ENCODE measurements at regions not wholly inside any gene's neighbourhood (a gene's known extent, or its start where the extent isn't known, plus 50 kb on each side); places are given as distances from the start of the nearest gene placed in this dataset.

DNA sequence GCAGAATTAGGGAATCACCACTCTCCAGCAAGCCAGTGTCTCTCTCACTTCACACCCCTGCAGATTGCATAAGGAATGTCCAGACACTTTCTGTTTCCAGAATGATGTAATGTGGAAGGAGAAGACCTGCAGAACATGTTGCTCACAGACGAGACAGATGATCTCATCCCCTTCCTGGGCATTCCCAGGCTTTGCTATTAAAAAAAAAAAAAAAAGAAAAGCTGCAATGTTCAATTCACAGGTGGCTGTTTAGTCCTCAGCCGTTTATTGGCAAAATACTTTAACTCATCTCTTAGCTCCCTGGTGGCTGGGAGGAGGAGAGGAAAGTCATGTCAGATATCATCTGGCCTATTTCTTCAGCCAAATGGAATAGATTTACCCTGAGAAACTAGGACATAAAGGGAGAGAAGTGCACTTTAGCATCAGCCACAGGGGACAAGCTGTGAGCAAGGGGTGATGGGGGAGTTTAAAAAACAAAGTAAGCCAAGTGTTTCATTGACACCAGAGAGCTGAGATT lies 95.9 kb upstream of the TNC start:
- TF ChIP-seq, protein P1, sequence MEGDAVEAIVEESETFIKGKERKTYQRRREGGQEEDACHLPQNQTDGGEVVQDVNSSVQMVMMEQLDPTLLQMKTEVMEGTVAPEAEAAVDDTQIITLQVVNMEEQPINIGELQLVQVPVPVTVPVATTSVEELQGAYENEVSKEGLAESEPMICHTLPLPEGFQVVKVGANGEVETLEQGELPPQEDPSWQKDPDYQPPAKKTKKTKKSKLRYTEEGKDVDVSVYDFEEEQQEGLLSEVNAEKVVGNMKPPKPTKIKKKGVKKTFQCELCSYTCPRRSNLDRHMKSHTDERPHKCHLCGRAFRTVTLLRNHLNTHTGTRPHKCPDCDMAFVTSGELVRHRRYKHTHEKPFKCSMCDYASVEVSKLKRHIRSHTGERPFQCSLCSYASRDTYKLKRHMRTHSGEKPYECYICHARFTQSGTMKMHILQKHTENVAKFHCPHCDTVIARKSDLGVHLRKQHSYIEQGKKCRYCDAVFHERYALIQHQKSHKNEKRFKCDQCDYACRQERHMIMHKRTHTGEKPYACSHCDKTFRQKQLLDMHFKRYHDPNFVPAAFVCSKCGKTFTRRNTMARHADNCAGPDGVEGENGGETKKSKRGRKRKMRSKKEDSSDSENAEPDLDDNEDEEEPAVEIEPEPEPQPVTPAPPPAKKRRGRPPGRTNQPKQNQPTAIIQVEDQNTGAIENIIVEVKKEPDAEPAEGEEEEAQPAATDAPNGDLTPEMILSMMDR (optimal IDR thresholded peaks at IDR 0.05 in 1 of 3, IDR thresholded peaks at IDR 0.05 in 1 of 3, conservative IDR thresholded peaks at IDR 0.05 in 1 of 3; ENCODE audit: extremely low read depth in 1 of 3, insufficient read depth in 2 of 3, low read length in 3 of 3) = no peak
- TF ChIP-seq EZH2 (IDR thresholded peaks at IDR 0.05; ENCODE audit: low read length) = no peak
